SH-SY5Y (cell line): ENCODE measurements at regions not wholly inside any gene's neighbourhood (a gene's known extent, or its start where the extent isn't known, plus 50 kb on each side); places are given as distances from the start of the nearest gene placed in this dataset.

Experiments used
- GATA2 ChIP-seq: IDR thresholded peaks from 2 replicates; pipeline ENCODE4 v1.6.1; 2011; ENCODE audit warnings: mild to moderate bottlenecking, low read depth, low read length
- GATA3 ChIP-seq: IDR thresholded peaks from 2 replicates; pipeline ENCODE4 v1.6.1; 2011; ENCODE audit warnings: low read depth, mild to moderate bottlenecking, low read length, moderate library complexity

DNA sequence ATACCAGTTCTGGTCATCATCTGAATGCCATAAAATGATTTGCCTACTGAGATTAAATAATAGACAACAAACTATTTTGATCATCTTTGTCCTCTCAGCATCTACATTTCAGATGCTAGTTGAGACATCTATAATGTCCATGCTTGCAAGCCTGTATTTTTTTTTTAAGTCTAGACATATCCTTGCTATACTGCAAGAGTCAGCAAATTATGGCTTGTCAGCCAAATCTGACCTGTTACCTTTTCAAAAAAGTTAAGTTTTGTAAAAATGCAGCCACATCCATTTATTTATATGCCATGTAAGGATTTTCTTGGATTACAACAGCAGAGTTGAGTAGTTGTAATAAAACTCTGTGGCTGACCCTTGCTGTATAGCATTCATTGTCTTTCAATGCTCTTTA is 1355.7 kb upstream of the FAM98A start:
- TF ChIP-seq GATA2 (no peak), GATA3 (no peak)
